TTC549 (cell line): ENCODE measurements at regions not wholly inside any gene's neighbourhood (a gene's known extent, or its start where the extent isn't known, plus 50 kb on each side); places are given as distances from the start of the nearest gene placed in this dataset.
"Not testable (repeated sequence)": the region's sequence is repeated elsewhere in the genome, so short reads cannot be mapped to it uniquely, and the experiment has no call there.

Experiments
- FAIRE-seq: peaks from 2 replicates; lab custom pipeline; 2012; peaks lifted over from hg19 to GRCh38; lab: Jason Lieb, UNC

GRCh38 chr4:163693776-163694175 lies 199.3 kb downstream of the TMA16 start:
- FAIRE-seq = no peak

GRCh38 chr4:163694385-163694784 lies 199.9 kb downstream of the TMA16 start:
- no peak for FAIRE-seq

GRCh38 chr4:163697121-163697520 lies 202.6 kb downstream of the TMA16 start:
- FAIRE-seq = no peak

- not testable (repeated sequence) for FAIRE-seq
These were observed 205.9 kb downstream of the TMA16 start for GRCh38 chr4:163700383-163700782.

GRCh38 chr4:163701916-163702315 lies 207.4 kb downstream of the TMA16 start:
- no peak for FAIRE-seq

GRCh38 chr4:163702736-163703135 lies 208.2 kb downstream of the TMA16 start:
- FAIRE-seq = no peak

- no peak for FAIRE-seq
These were observed 208.8 kb downstream of the TMA16 start for GRCh38 chr4:163703251-163703650.

- no peak for FAIRE-seq
These were observed 213.4 kb downstream of the TMA16 start for GRCh38 chr4:163707873-163708272.

GRCh38 chr4:163709601-163710000 lies 215.1 kb downstream of the TMA16 start:
- FAIRE-seq = no peak

GRCh38 chr4:163710158-163710557 lies 215.7 kb downstream of the TMA16 start:
- no peak for FAIRE-seq

- not testable (repeated sequence) for FAIRE-seq
These were observed 230.0 kb downstream of the TMA16 start for GRCh38 chr4:163724495-163724894.

GRCh38 chr4:163726641-163727040 lies 232.2 kb downstream of the TMA16 start:
- FAIRE-seq = no peak

- no peak for FAIRE-seq
These were observed 236.6 kb downstream of the TMA16 start for GRCh38 chr4:163731071-163731470.

GRCh38 chr4:163732473-163732872 lies 238.0 kb downstream of the TMA16 start:
- no peak for FAIRE-seq

- FAIRE-seq = no peak
These were observed 242.4 kb downstream of the TMA16 start for GRCh38 chr4:163736876-163737275.

- not testable (repeated sequence) for FAIRE-seq
These were observed 243.4 kb downstream of the TMA16 start for GRCh38 chr4:163737846-163738245.

- FAIRE-seq = no peak
These were observed 244.0 kb downstream of the TMA16 start for GRCh38 chr4:163738521-163738920.

GRCh38 chr4:163744861-163745260 lies 250.4 kb downstream of the TMA16 start:
- no peak for FAIRE-seq

GRCh38 chr4:163747293-163747692 lies 252.8 kb downstream of the TMA16 start:
- no peak for FAIRE-seq

GRCh38 chr4:163747886-163748285 lies 253.4 kb downstream of the TMA16 start:
- no peak for FAIRE-seq

GRCh38 chr4:163748449-163748848 lies 254.0 kb downstream of the TMA16 start:
- FAIRE-seq = no peak

- no peak for FAIRE-seq
These were observed 260.5 kb downstream of the TMA16 start for GRCh38 chr4:163755013-163755412.

- no peak for FAIRE-seq
These were observed 262.7 kb downstream of the TMA16 start for GRCh38 chr4:163757219-163757618.

GRCh38 chr4:163758032-163758431 lies 263.5 kb downstream of the TMA16 start:
- FAIRE-seq = no peak

GRCh38 chr4:163762741-163763140 lies 268.3 kb downstream of the TMA16 start:
- FAIRE-seq = no peak
